Ishikawa (cell line): ENCODE measurements at regions not wholly inside any gene's neighbourhood (a gene's known extent, or its start where the extent isn't known, plus 50 kb on each side); places are given as distances from the start of the nearest gene placed in this dataset.

Experiments
- CEBPB ChIP-seq: IDR thresholded peaks from 2 replicates; pipeline ENCODE4 v1.6.1; 2012
- CREB1 ChIP-seq: IDR thresholded peaks from 2 replicates; pipeline ENCODE4 v1.6.1; 2012; ENCODE audit warnings: low read depth
- EP300 ChIP-seq: IDR thresholded peaks from 2 replicates; pipeline ENCODE4 v1.6.1; 2012; ENCODE audit warnings: borderline replicate concordance
- MAX ChIP-seq: IDR thresholded peaks from 2 replicates; pipeline ENCODE4 v1.6.1; 2012
- NFIC ChIP-seq: IDR thresholded peaks from 2 replicates; pipeline ENCODE4 v1.6.1; 2012
- RAD21 ChIP-seq: IDR thresholded peaks from 2 replicates; pipeline ENCODE4 v1.6.1; 2012; ENCODE audit warnings: low read depth
- REST ChIP-seq: IDR thresholded peaks from 2 replicates; pipeline ENCODE4 v1.6.1; 2012; ENCODE audit warnings: low read depth, mild to moderate bottlenecking
- TAF1 ChIP-seq: IDR thresholded peaks from 2 replicates; pipeline ENCODE4 v1.6.1; 2012; ENCODE audit warnings: low read depth, mild to moderate bottlenecking
- TCF12 ChIP-seq: IDR thresholded peaks from 2 replicates; pipeline ENCODE4 v1.6.1; 2012; ENCODE audit warnings: low read depth
- TEAD4 ChIP-seq: IDR thresholded peaks from 2 replicates; pipeline ENCODE4 v1.6.1; 2012
- USF1 ChIP-seq: IDR thresholded peaks from 2 replicates; pipeline ENCODE4 v1.6.1; 2012
- YY1 ChIP-seq: IDR thresholded peaks from 2 replicates; pipeline ENCODE4 v1.6.1; 2012; ENCODE audit warnings: low read depth
- ZBTB7A ChIP-seq: IDR thresholded peaks from 2 replicates; pipeline ENCODE4 v1.6.1; 2012; ENCODE audit warnings: low read depth

GRCh38 chr7:131830681-131831080 is 274.3 kb upstream of the PODXL start:
- TF ChIP-seq CREB1 (no peak), EP300 (no peak), REST (no peak), TAF1 (no peak), TCF12 (no peak), TEAD4 (no peak), YY1 (no peak), USF1 (no peak), CEBPB (no peak), ZBTB7A (no peak), MAX (no peak), RAD21 (no peak), NFIC (no peak)
